H9 (cell line): ENCODE measurements at regions not wholly inside any gene's neighbourhood (a gene's known extent, or its start where the extent isn't known, plus 50 kb on each side); places are given as distances from the start of the nearest gene placed in this dataset.
A peak's percentile ranks its signal among the peaks of the same experiment; 100 is the strongest.

Source experiments
- DNase-seq: peaks from one replicate; pipeline ENCODE4 v3.0.0-alpha.2; 2017
- H2AFZ ChIP-seq: one replicate; pipeline ENCODE4 v1.6.1; 2013; ENCODE audit warnings: mild to moderate bottlenecking, low read length, control low read depth, moderate library complexity
- H2AK5ac ChIP-seq: 2 replicates; pipeline ENCODE4 v1.6.1; 2013; ENCODE audit warnings: low read length, control low read depth, mixed read lengths; ENCODE audit not compliant: insufficient read length
- H2BK120ac ChIP-seq: one replicate; pipeline ENCODE4 v1.6.1; 2013; ENCODE audit warnings: low read depth, mild to moderate bottlenecking, low read length, control low read depth, inconsistent platforms; ENCODE audit not compliant: poor library complexity, severe bottlenecking
- H2BK12ac ChIP-seq: 2 replicates; pipeline ENCODE4 v1.6.1; 2013; ENCODE audit warnings: low read length, control low read depth, mixed read lengths, low read depth; ENCODE audit not compliant: insufficient read length
- H2BK15ac ChIP-seq: 2 replicates; pipeline ENCODE4 v1.6.1; 2013; ENCODE audit warnings: low read depth, low read length, control low read depth
- H2BK20ac ChIP-seq: one replicate; pipeline ENCODE4 v1.6.1; 2013; ENCODE audit warnings: low read depth, mild to moderate bottlenecking, low read length, control low read depth, inconsistent platforms; ENCODE audit not compliant: poor library complexity, severe bottlenecking
- H2BK5ac ChIP-seq: 2 replicates; pipeline ENCODE4 v1.6.1; 2013; ENCODE audit warnings: low read length, control low read depth, mixed read lengths; ENCODE audit not compliant: insufficient read length
- H3K14ac ChIP-seq: 2 replicates; pipeline ENCODE4 v1.6.1; 2013; ENCODE audit warnings: low read length, control low read depth; ENCODE audit not compliant: insufficient read depth
- H3K18ac ChIP-seq: 2 replicates; pipeline ENCODE4 v1.6.1; 2013; ENCODE audit warnings: low read depth, mild to moderate bottlenecking, mixed read lengths, low read length, control low read depth; ENCODE audit not compliant: insufficient read length
- H3K23ac ChIP-seq: 2 replicates; pipeline ENCODE4 v1.6.1; 2013; ENCODE audit warnings: low read length, control low read depth, mixed read lengths, low read depth; ENCODE audit not compliant: insufficient read length
- H3K23me2 ChIP-seq: 2 replicates; pipeline ENCODE4 v1.6.1; 2013; ENCODE audit warnings: low read depth, mild to moderate bottlenecking, mixed read lengths, low read length, control low read depth; ENCODE audit not compliant: insufficient read length, poor library complexity, severe bottlenecking
- H3K27ac ChIP-seq: 2 replicates; pipeline ENCODE4 v1.5.1; 2013; ENCODE audit warnings: low read length, control low read depth, mixed read lengths, low read depth; ENCODE audit not compliant: insufficient read length
- H3K27me3 ChIP-seq: 2 replicates; pipeline ENCODE4 v1.6.1; 2013; ENCODE audit warnings: low read length, control low read depth, inconsistent platforms; ENCODE audit not compliant: insufficient read depth
- H3K4ac ChIP-seq: 2 replicates; pipeline ENCODE4 v1.6.1; 2013; ENCODE audit warnings: low read depth, mild to moderate bottlenecking, control low read depth, inconsistent platforms, low read length, moderate library complexity
- H3K4me1 ChIP-seq: 2 replicates; pipeline ENCODE4 v1.6.1; 2013; ENCODE audit warnings: low read length, control low read depth, inconsistent platforms; ENCODE audit not compliant: insufficient read depth
- H3K4me2 ChIP-seq: 2 replicates; pipeline ENCODE4 v1.6.1; 2013; ENCODE audit warnings: low read length, control low read depth, mixed read lengths; ENCODE audit not compliant: insufficient read length, insufficient read depth
- H3K56ac ChIP-seq: 2 replicates; pipeline ENCODE4 v1.6.1; 2013; ENCODE audit warnings: low read depth, mild to moderate bottlenecking, mixed read lengths, low read length, control low read depth; ENCODE audit not compliant: insufficient read length
- H3K79me1 ChIP-seq: 2 replicates; pipeline ENCODE4 v1.6.1; 2013; ENCODE audit warnings: low read depth, mild to moderate bottlenecking, moderate library complexity, low read length, control low read depth, inconsistent platforms; ENCODE audit not compliant: insufficient read depth, poor library complexity, severe bottlenecking
- H3K79me2 ChIP-seq: 2 replicates; pipeline ENCODE4 v1.6.1; 2013; ENCODE audit warnings: low read length, control low read depth, inconsistent platforms; ENCODE audit not compliant: insufficient read depth
- H3K9ac ChIP-seq: 2 replicates; pipeline ENCODE4 v1.6.1; 2013; ENCODE audit warnings: low read length, control low read depth, mixed read lengths; ENCODE audit not compliant: insufficient read length; ENCODE audit errors: extremely low read depth
- H3K9me3 ChIP-seq: one replicate; pipeline ENCODE4 v1.6.1; 2013; ENCODE audit warnings: low read depth, low read length, inconsistent platforms; ENCODE audit not compliant: control insufficient read depth
- H3T11ph ChIP-seq: one replicate; pipeline ENCODE4 v1.6.1; 2013; ENCODE audit warnings: mild to moderate bottlenecking, low read length, control low read depth, inconsistent platforms
- H4K20me1 ChIP-seq: one replicate; pipeline ENCODE4 v1.6.1; 2013; ENCODE audit not compliant: control insufficient read depth, insufficient read length, insufficient read depth
- H4K5ac ChIP-seq: 2 replicates; pipeline ENCODE4 v1.6.1; 2013; ENCODE audit warnings: low read depth, mild to moderate bottlenecking, mixed read lengths, low read length, control low read depth; ENCODE audit not compliant: insufficient read length
- H4K8ac ChIP-seq: replicated peaks from 2 replicates; pipeline ENCODE4 v1.6.1; 2013; ENCODE audit warnings: low read length, control low read depth, mixed read lengths, low read depth; ENCODE audit not compliant: insufficient read length
- H4K91ac ChIP-seq: 2 replicates; pipeline ENCODE4 v1.6.1; 2013; ENCODE audit warnings: low read depth, mild to moderate bottlenecking, moderate library complexity, mixed read lengths, low read length, control low read depth; ENCODE audit not compliant: insufficient read length
- H3K27ac Mint-ChIP-seq, 3 experiments: 2 replicates in 2 of 3; 3 replicates in 1 of 3; pipeline ENCODE4 v1.8.0; 2020 to 2021; ENCODE audit warnings: mixed read lengths in 3 of 3, mild to moderate bottlenecking in 1 of 3, moderate library complexity in 1 of 3
- H3K27me3 Mint-ChIP-seq: 2 replicates; pipeline ENCODE4 v1.8.0; 2021; ENCODE audit warnings: low read depth, mild to moderate bottlenecking, moderate library complexity, mixed read lengths
- H3K36me3 Mint-ChIP-seq, 3 experiments: 2 replicates in 2 of 3; 3 replicates in 1 of 3; pipeline ENCODE4 v1.8.0; 2020 to 2021; ENCODE audit warnings: low read depth in 3 of 3, mixed read lengths in 3 of 3; ENCODE audit not compliant: insufficient read depth in 1 of 3
- H3K4me1 Mint-ChIP-seq, 2 experiments: 2 replicates each; pipeline ENCODE4 v1.8.0; 2020; ENCODE audit warnings: mixed read lengths in 2 of 2
- H3K4me3 Mint-ChIP-seq, 2 experiments: 2 replicates in 1 of 2; 3 replicates in 1 of 2; pipeline ENCODE4 v1.8.0; 2020 to 2021; ENCODE audit warnings: mild to moderate bottlenecking in 2 of 2, mixed read lengths in 2 of 2, moderate library complexity in 1 of 2
- H3K9me3 Mint-ChIP-seq, 2 experiments: 2 replicates in 1 of 2; 3 replicates in 1 of 2; pipeline ENCODE4 v1.8.0; 2020; ENCODE audit warnings: mild to moderate bottlenecking in 2 of 2, mixed read lengths in 2 of 2, moderate library complexity in 1 of 2
- WGBS: extraction: QIAGEN DNeasy Blood & Tissue Kit; methylation state at CpG from one replicate; pipeline ENCODE4 v1.1.7; 2013; ENCODE audit warnings: missing lambda C conversion rate, low lambda C conversion rate, mixed read lengths; ENCODE audit not compliant: insufficient read length; ENCODE audit errors: extremely low coverage; 5-methylcytosine and 5-hydroxymethylcytosine counted together
- TF ChIP-seq, protein P1 (sequence below): fragments of 200-600 bp; sonication (generic); conservative IDR thresholded peaks from 3 replicates; pipeline ENCODE4 v1.8.0; 2021; ENCODE audit warnings: antibody characterized with exemption, mild to moderate bottlenecking

DNA sequence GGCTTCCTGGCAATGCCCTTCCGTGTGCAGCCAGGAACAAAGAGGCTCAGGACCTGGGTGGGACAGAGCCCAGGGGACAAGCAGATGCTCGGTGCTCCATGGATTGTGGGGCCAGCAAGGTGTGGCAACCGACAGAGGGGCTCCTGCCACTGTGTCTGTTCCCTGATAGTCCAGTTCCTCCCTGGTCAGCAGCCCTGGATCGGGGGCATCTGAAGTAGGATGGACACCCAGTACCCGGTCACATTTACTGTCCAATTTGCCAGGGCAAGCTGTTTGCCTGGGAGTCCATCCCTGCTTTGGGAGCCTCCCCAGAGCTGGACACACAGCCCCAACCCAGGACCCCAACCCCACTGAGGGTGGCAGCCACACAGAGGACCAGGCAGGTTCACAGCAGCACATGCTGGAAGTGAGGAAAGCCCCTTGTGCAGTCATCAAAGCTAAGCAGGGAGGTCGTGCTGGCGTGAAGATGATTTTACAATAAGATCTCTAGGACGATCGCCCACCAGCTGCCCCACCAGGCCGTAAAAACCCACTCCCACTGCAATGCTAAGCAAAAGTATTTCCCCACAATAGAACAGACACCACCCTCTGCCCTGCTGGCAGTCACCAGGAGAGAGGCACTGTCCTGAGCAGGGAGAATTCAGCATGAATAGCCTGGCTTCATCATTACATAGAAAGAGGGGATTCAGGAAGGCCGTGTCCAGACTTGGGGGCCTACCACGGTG lies 141.7 kb downstream of the NDUFA10 start:
- no CpG with 5 or more reads among the region's 12 CpGs for WGBS
- peaks cover 2 to 6% (median 5%) of the 10 kb centered on the region in 3 experiments; a peak in 4 of 7 replicates for H3K36me3 Mint-ChIP-seq
- H3K23ac ChIP-seq, result no peak overlapping the region

More for the DNA sequence above, 141.7 kb downstream of the NDUFA10 start:
- H3K9ac ChIP-seq, result no peak overlapping the region
- H3K4ac ChIP-seq, result no peak overlapping the region
- H3K27ac ChIP-seq, result no peak overlapping the region
- peak; percentile 6 for DNase-seq
- TF ChIP-seq, protein P1, sequence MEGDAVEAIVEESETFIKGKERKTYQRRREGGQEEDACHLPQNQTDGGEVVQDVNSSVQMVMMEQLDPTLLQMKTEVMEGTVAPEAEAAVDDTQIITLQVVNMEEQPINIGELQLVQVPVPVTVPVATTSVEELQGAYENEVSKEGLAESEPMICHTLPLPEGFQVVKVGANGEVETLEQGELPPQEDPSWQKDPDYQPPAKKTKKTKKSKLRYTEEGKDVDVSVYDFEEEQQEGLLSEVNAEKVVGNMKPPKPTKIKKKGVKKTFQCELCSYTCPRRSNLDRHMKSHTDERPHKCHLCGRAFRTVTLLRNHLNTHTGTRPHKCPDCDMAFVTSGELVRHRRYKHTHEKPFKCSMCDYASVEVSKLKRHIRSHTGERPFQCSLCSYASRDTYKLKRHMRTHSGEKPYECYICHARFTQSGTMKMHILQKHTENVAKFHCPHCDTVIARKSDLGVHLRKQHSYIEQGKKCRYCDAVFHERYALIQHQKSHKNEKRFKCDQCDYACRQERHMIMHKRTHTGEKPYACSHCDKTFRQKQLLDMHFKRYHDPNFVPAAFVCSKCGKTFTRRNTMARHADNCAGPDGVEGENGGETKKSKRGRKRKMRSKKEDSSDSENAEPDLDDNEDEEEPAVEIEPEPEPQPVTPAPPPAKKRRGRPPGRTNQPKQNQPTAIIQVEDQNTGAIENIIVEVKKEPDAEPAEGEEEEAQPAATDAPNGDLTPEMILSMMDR, result no peak
- no peaks in the 10 kb centered on the region for H4K20me1 ChIP-seq
- H3K27me3 ChIP-seq, result no peaks in the 10 kb centered on the region
- Mint-ChIP-seq H3K27me3 (peaks cover 8% of the 10 kb centered on the region), H3K4me1 (peaks cover 9 to 13% of the 10 kb centered on the region in 2 experiments), H3K4me3 (no peak overlapping the region), H3K9me3 (peaks cover 27 to 29% of the 10 kb centered on the region in 2 experiments), H3K27ac (no peak overlapping the region)
- H3K4me1 ChIP-seq, result no peaks in the 10 kb centered on the region
- H2BK15ac ChIP-seq, result no peak overlapping the region
- H2AK5ac ChIP-seq, result no peak overlapping the region
- no peak overlapping the region for H4K91ac ChIP-seq
- H3K79me2 ChIP-seq, result no peaks in the 10 kb centered on the region
- no peak overlapping the region for H2BK12ac ChIP-seq
- H2BK20ac ChIP-seq, result no peak overlapping the region
- H3K14ac ChIP-seq, result no peak overlapping the region
- no peak overlapping the region for H3K4me2 ChIP-seq
- no peak overlapping the region for H2AFZ ChIP-seq
- H3K23me2 ChIP-seq, result no peaks in the 10 kb centered on the region
- H2BK5ac ChIP-seq, result no peak overlapping the region
- no peak overlapping the region for H4K5ac ChIP-seq
- no peak overlapping the region for H4K8ac ChIP-seq
- no peaks in the 10 kb centered on the region for H3K9me3 ChIP-seq
- no peaks in the 10 kb centered on the region for H3K79me1 ChIP-seq
- H2BK120ac ChIP-seq, result no peak overlapping the region
- H3K18ac ChIP-seq, result no peak overlapping the region
- no peak overlapping the region for H3T11ph ChIP-seq
- no peak overlapping the region for H3K56ac ChIP-seq
